GM23338 (cell line): ENCODE measurements at regions not wholly inside any gene's neighbourhood (a gene's known extent, or its start where the extent isn't known, plus 50 kb on each side); places are given as distances from the start of the nearest gene placed in this dataset.

ENCODE experiments used
- CTCF ChIP-seq, 2 experiments: fragments of 200-600 bp in 1 of 2; sonication (generic) in 1 of 2; conservative IDR thresholded peaks; 2 replicates each; pipeline versions ENCODE4 v1.5.1 to v1.6.1; 2016 to 2017; ENCODE audit warnings: antibody characterized with exemption in 2 of 2, low read depth in 2 of 2, mild to moderate bottlenecking in 2 of 2, moderate library complexity in 1 of 2
- ETS1 ChIP-seq: IDR thresholded peaks from 2 replicates; pipeline ENCODE4 v1.6.1; 2016; ENCODE audit warnings: antibody characterized with exemption
- EZH2 ChIP-seq: fragments of 200-600 bp; sonication (generic); IDR thresholded peaks from one replicate; pipeline ENCODE4 v1.8.0; 2017; ENCODE audit warnings: antibody characterized with exemption, mild to moderate bottlenecking, low read depth; ENCODE audit not compliant: unreplicated experiment
- EZH2phosphoT487 ChIP-seq: fragments of 200-600 bp; sonication (generic); IDR thresholded peaks from one replicate; pipeline ENCODE4 v1.8.1; 2018; ENCODE audit warnings: antibody characterized with exemption; ENCODE audit not compliant: unreplicated experiment
- JUNB ChIP-seq: IDR thresholded peaks from one replicate; pipeline ENCODE4 v1.6.1; 2016; ENCODE audit warnings: antibody characterized with exemption; ENCODE audit not compliant: unreplicated experiment
- NANOG ChIP-seq: IDR thresholded peaks from 2 replicates; pipeline ENCODE4 v1.6.1; 2016; ENCODE audit warnings: antibody characterized with exemption, borderline replicate concordance
- POLR2AphosphoS5 ChIP-seq: IDR thresholded peaks from 2 replicates; pipeline ENCODE4 v1.6.1; 2016; ENCODE audit warnings: antibody characterized with exemption, low read depth
- REST ChIP-seq: IDR thresholded peaks from one replicate; pipeline ENCODE4 v1.6.1; 2018; ENCODE audit warnings: antibody characterized with exemption; ENCODE audit not compliant: unreplicated experiment
- STAT1 ChIP-seq: IDR thresholded peaks from one replicate; pipeline ENCODE4 v1.6.1; 2016; ENCODE audit warnings: antibody characterized with exemption; ENCODE audit not compliant: unreplicated experiment
- ZNF331 ChIP-seq: fragments of 250-450 bp; sonication (Bioruptor Pico); IDR thresholded peaks from 2 replicates; pipeline ENCODE4 v1.5.0; 2020; ENCODE audit warnings: low read depth, mild to moderate bottlenecking, moderate library complexity

GRCh38 chr3:80643421-80643820 is 875.6 kb upstream of the ROBO1 start:
- TF ChIP-seq REST: no peak
- TF ChIP-seq CTCF (conservative IDR thresholded peaks at IDR 0.05; ENCODE audit: low read depth in 2 of 2): no peak
- no peak for TF ChIP-seq EZH2
- no peak for TF ChIP-seq STAT1
- no peak for TF ChIP-seq POLR2AphosphoS5
- TF ChIP-seq ETS1: no peak
- no peak for TF ChIP-seq EZH2phosphoT487
- TF ChIP-seq JUNB: no peak
- TF ChIP-seq NANOG: no peak
- no peak for TF ChIP-seq ZNF331 (CRISPR knock-in tag)
